HG03575 (cell line): ENCODE measurements at regions not wholly inside any gene's neighbourhood (a gene's known extent, or its start where the extent isn't known, plus 50 kb on each side); places are given as distances from the start of the nearest gene placed in this dataset.

Experiments used
- ATAC-seq: cut with Tn5 transposase; IDR thresholded peaks from one replicate; pipeline ENCODE4 v1.9.1; 2021; ENCODE audit not compliant: unreplicated experiment, insufficient number of reproducible peaks, low FRiP score; ENCODE audit errors: extremely low read depth

GRCh38 chr10:113283189-113283588 lies 269.7 kb upstream of the HABP2 start:
- ATAC-seq, result no peak

GRCh38 chr10:113284635-113285034 lies 268.2 kb upstream of the HABP2 start:
- no peak for ATAC-seq

- ATAC-seq, result no peak
Observed at GRCh38 chr10:113285305-113285704, 267.5 kb upstream of the HABP2 start.

GRCh38 chr10:113287592-113287991 lies 265.3 kb upstream of the HABP2 start:
- no peak for ATAC-seq

GRCh38 chr10:113290137-113290536 lies 262.7 kb upstream of the HABP2 start:
- ATAC-seq, result no peak

- no peak for ATAC-seq
Observed at GRCh38 chr10:113291413-113291812, 261.4 kb upstream of the HABP2 start.

- ATAC-seq, result no peak
Observed at GRCh38 chr10:113292086-113292485, 260.8 kb upstream of the HABP2 start.

- no peak for ATAC-seq
Observed at GRCh38 chr10:113292743-113293142, 260.1 kb upstream of the HABP2 start.

- no peak for ATAC-seq
Observed at GRCh38 chr10:113293167-113293566, 259.7 kb upstream of the HABP2 start.

GRCh38 chr10:113294868-113295267 lies 258.0 kb upstream of the HABP2 start:
- no peak for ATAC-seq

- ATAC-seq, result no peak
Observed at GRCh38 chr10:113297226-113297625, 255.6 kb upstream of the HABP2 start.

GRCh38 chr10:113298616-113299015 lies 254.2 kb upstream of the HABP2 start:
- no peak for ATAC-seq

GRCh38 chr10:113300201-113300600 lies 252.7 kb upstream of the HABP2 start:
- ATAC-seq, result no peak

- ATAC-seq, result peak; percentile 73
Observed at GRCh38 chr10:113300617-113301016, 252.2 kb upstream of the HABP2 start.

GRCh38 chr10:113301342-113301984 lies 251.4 kb upstream of the HABP2 start:
- ATAC-seq, result no peak

- ATAC-seq, result no peak
Observed at GRCh38 chr10:113302062-113302461, 250.8 kb upstream of the HABP2 start.

GRCh38 chr10:113303544-113304146 lies 249.2 kb upstream of the HABP2 start:
- ATAC-seq, result no peak

GRCh38 chr10:113304726-113305125 lies 248.1 kb upstream of the HABP2 start:
- no peak for ATAC-seq

GRCh38 chr10:113305871-113306270 lies 247.0 kb upstream of the HABP2 start:
- no peak for ATAC-seq

GRCh38 chr10:113309791-113310190 lies 243.1 kb upstream of the HABP2 start:
- no peak for ATAC-seq

GRCh38 chr10:113310347-113310746 lies 242.5 kb upstream of the HABP2 start:
- no peak for ATAC-seq
